Jurkat, Clone E6-1 (cell line): ENCODE measurements at regions not wholly inside any gene's neighbourhood (a gene's known extent, or its start where the extent isn't known, plus 50 kb on each side); places are given as distances from the start of the nearest gene placed in this dataset.
"Not testable (repeated sequence)": the region's sequence is repeated elsewhere in the genome, so short reads cannot be mapped to it uniquely, and the experiment has no call there.

Experiments
- DNase-seq: peaks from one replicate; pipeline ENCODE4 v3.0.0-alpha.2; 2011; ENCODE audit warnings: low read depth, low spot score
- H3K4me3 ChIP-seq: 2 replicates; pipeline ENCODE4 v1.5.1; 2011; ENCODE audit warnings: mild to moderate bottlenecking, low read length, control low read depth, moderate library complexity

GRCh38 chr16:86885139-86885538 is 306.8 kb downstream of the FOXL1 start:
- H3K4me3 ChIP-seq: no peak overlapping the region
- DNase-seq: no peak

GRCh38 chr16:86886651-86887050 is 308.3 kb downstream of the FOXL1 start:
- H3K4me3 ChIP-seq: no peak overlapping the region
- no peak for DNase-seq

GRCh38 chr16:86887416-86887815 is 309.1 kb downstream of the FOXL1 start:
- H3K4me3 ChIP-seq: no peak overlapping the region
- DNase-seq: no peak

- DNase-seq: no peak
- no peak overlapping the region for H3K4me3 ChIP-seq
Measured at GRCh38 chr16:86888231-86889053, 310.1 kb downstream of the FOXL1 start.

- H3K4me3 ChIP-seq, DNase-seq: not testable (repeated sequence)
Measured at GRCh38 chr16:86889054-86889366, 310.7 kb downstream of the FOXL1 start.

GRCh38 chr16:86889974-86890373 is 311.6 kb downstream of the FOXL1 start:
- H3K4me3 ChIP-seq: no peak overlapping the region
- no peak for DNase-seq

GRCh38 chr16:86891121-86891520 is 312.8 kb downstream of the FOXL1 start:
- no peak overlapping the region for H3K4me3 ChIP-seq
- DNase-seq: no peak

- no peak overlapping the region for H3K4me3 ChIP-seq
- DNase-seq: no peak
Measured at GRCh38 chr16:86891631-86892030, 313.3 kb downstream of the FOXL1 start.

GRCh38 chr16:86892509-86892908 is 314.2 kb downstream of the FOXL1 start:
- peak; percentile 35 for DNase-seq
- H3K4me3 ChIP-seq: no peak overlapping the region

GRCh38 chr16:86893506-86893905 is 315.2 kb downstream of the FOXL1 start:
- H3K4me3 ChIP-seq: no peak overlapping the region
- no peak for DNase-seq

GRCh38 chr16:86894029-86894567 is 315.7 kb downstream of the FOXL1 start:
- DNase-seq: no peak
- no peak overlapping the region for H3K4me3 ChIP-seq

- no peak overlapping the region for H3K4me3 ChIP-seq
Measured at GRCh38 chr16:86894925-86895324, 316.6 kb downstream of the FOXL1 start.

GRCh38 chr16:86895606-86896005 is 317.3 kb downstream of the FOXL1 start:
- no peak overlapping the region for H3K4me3 ChIP-seq
- no peak for DNase-seq

More at GRCh38 chr16:86894925-86895324, 316.6 kb downstream of the FOXL1 start:
- DNase-seq: no peak

- H3K4me3 ChIP-seq: no peak overlapping the region
- no peak for DNase-seq
Measured at GRCh38 chr16:86896976-86897375, 318.6 kb downstream of the FOXL1 start.

- no peak overlapping the region for H3K4me3 ChIP-seq
- DNase-seq: no peak
Measured at GRCh38 chr16:86897486-86897885, 319.1 kb downstream of the FOXL1 start.

- no peak overlapping the region for H3K4me3 ChIP-seq
- no peak for DNase-seq
Measured at GRCh38 chr16:86898386-86898785, 320.0 kb downstream of the FOXL1 start.

GRCh38 chr16:86899151-86899550 is 320.8 kb downstream of the FOXL1 start:
- no peak overlapping the region for H3K4me3 ChIP-seq
- DNase-seq: no peak

GRCh38 chr16:86899757-86900156 is 321.4 kb downstream of the FOXL1 start:
- DNase-seq: no peak
- H3K4me3 ChIP-seq: no peak overlapping the region

GRCh38 chr16:86901483-86901882 is 323.1 kb downstream of the FOXL1 start:
- DNase-seq: no peak
- H3K4me3 ChIP-seq: no peak overlapping the region

GRCh38 chr16:86902656-86903001 is 324.3 kb downstream of the FOXL1 start:
- H3K4me3 ChIP-seq: no peak overlapping the region
- DNase-seq: no peak

- H3K4me3 ChIP-seq: no peak overlapping the region
- DNase-seq: no peak
Measured at GRCh38 chr16:86903068-86903467, 324.7 kb downstream of the FOXL1 start.
